ENCODE measurements at regions not wholly inside any gene's neighbourhood (a gene's known extent, or its start where the extent isn't known, plus 50 kb on each side); places are given as distances from the start of the nearest gene placed in this dataset.

DNA sequence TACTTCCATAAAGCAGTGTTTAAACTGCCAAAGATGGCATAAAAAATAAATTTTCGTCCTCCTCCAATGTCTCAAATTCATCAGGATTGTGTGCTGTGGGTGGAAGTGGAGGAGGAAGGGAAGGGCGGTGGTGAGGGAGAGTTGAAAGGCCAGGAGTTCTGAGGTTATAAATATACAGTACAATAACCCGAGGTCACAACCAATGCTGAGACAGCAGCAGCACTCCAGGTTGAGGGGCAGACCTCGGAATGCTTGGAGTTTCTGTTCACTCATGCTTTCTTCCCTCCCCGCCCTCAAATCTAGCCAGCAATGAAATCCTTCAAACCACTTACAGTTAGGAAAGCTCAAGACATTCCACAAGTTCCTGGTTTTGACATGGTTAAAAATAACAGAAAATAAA is 134.0 kb upstream of the SMAD1 start:
- peak; percentile 65 to 67 for DNase-seq (ENCODE audit: low read depth in 2 of 2)

DNA sequence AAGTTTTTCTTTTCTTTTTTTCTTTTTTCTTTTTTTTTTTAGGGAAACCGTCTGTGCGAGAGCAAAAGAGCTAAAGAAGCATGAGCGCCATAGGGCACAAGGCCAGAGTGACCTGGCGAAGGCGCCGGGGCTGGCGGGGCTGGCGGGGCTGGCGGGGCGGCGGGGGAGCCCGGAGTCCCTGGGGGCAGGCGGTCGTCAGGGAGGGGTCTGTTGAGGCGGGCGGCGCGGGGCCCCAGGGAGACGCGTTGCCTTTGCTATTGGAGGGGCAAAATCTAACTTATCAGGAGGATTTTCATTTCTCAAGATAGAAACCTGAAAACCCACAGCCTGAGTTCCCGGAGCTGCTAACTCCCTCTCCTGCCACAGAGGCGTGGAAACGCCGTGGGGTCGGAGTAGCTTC is 135.6 kb upstream of the SMAD1 start:
- no peak for DNase-seq (ENCODE audit: low read depth in 2 of 2)

DNA sequence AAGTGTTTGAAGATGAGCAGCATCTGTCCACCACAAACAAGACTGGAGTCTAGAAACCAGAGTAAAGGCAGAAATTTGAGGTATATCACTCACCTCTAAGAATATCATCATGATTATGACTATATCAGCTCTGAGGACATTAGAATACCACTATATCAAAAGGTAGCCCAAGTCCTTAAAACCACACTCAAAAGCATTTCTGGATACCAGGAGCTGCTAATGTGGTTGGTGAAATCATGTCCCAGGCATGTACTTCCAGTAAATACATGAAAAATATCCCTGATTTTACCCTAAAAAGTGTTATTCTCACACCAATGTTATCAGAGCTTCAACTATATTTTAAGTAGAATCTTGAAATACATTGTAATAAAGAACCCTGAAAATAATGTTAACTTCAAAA is 136.3 kb upstream of the SMAD1 start:
- DNase-seq (ENCODE audit: low read depth in 2 of 2): peak in 1 of 2 experiments; percentile 18

DNA sequence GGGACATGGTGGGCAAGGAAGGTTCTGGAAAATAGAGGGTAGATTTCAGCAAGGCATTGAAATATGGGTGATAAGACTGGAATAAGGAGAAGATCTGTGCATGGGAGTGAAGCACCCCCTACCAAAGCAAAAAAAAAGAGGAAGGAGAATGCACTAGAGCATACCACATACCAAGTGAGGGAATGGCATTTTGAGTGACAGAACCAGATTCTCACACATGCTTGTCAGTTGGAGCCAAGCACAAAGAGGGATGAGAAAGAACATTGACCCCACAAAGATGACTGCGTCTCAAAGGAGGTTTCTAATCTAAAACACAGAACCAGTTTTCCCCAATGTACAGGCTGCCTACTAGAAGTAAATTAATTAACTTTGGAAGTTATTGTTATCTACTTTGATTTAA is 140.3 kb upstream of the SMAD1 start:
- no peak for DNase-seq (ENCODE audit: low read depth in 2 of 2)

GRCh38 chr4:145340071-145340675 is 141.5 kb upstream of the SMAD1 start:
- DNase-seq (ENCODE audit: low read depth in 2 of 2): no peak

- no peak for DNase-seq (ENCODE audit: low read depth in 2 of 2)
These were observed 142.5 kb upstream of the SMAD1 start for GRCh38 chr4:145339075-145339725.

DNA sequence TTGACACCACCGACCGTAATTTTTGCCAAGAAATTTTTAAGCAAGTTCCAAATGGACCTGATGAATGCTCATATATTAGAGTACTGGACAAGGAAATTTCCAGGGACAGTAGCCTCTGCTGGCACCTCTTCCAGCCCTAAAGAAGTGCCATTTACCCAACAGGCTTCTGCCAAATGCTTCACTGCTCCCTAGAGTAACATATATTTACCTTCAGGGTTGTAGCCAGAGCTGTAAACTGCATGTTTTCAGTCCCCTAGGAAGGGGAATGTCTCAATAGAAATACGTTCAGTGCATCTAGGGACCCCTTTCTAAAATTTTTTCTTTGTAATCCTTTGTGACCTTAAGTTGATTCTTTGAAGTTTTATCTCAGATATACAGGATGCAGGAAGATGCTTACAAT is 143.1 kb upstream of the SMAD1 start:
- DNase-seq (ENCODE audit: low read depth in 2 of 2): no peak

GRCh38 chr4:145337391-145337790 is 144.3 kb upstream of the SMAD1 start:
- no peak for DNase-seq (ENCODE audit: low read depth in 2 of 2)

DNA sequence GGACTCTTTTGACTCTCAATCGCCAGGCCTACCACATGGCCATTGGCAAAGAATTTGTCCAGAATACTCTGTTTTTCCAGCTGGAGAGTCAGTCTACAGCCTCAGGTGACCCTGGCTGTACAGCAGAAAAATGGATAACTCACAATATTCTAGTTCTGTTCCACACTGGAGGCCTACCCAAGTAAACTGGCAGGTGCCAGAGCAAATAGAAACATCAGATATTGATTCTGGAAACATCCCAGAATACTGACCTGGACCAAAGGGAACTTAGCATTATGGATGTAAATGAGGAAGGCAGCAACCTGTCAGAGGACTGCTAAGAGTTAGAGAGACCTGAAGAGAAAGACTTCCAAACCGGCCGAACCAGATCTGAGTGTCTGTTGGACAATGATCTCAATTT is 147.9 kb upstream of the SMAD1 start:
- DNase-seq (ENCODE audit: low read depth in 2 of 2): no peak

GRCh38 chr4:145326491-145326890 is 146.1 kb upstream of the OTUD4 start:
- no peak for DNase-seq (ENCODE audit: low read depth in 2 of 2)

DNA sequence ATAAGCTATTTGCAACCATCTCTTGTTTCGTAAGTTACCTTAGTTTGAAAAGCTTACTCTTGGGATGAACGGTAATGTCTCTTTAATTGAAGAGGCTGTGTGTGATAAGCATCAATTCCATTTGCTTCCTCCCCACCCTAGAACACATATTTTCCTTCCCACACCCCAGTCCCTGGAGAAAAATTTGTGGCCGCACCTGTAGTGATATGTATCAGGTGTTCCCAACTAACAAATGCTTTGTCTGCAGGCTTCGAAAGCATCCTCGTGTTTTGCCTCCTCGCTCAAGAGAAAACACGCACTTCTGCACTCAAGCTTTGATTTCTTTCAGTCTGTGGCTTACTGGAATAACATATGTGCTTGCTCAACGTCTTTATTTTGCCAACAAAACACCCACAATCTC is 143.8 kb upstream of the OTUD4 start:
- DNase-seq (ENCODE audit: low read depth in 2 of 2): no peak

DNA sequence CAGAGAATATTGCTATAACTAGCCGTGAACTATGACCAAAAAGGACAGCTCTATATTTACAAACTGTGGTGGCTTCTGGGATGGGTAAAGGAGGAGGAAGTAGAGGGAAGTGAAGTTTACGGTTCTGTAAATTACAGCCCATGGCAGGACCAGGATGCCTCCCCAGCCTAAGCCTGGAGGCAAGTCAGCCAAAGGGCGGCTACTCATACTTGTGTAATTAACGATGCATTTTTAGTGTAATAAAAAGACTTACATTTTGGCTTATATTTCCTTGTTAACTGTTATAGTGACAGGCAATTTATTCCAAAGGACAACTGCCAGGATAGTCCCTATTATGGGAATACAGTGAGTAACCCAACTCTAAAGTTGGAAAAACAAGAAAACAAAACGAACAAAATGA is 139.9 kb upstream of the OTUD4 start:
- no peak for DNase-seq (ENCODE audit: low read depth in 2 of 2)

- DNase-seq (ENCODE audit: low read depth in 2 of 2): no peak
These were observed 139.4 kb upstream of the OTUD4 start for GRCh38 chr4:145319751-145320150.

DNA sequence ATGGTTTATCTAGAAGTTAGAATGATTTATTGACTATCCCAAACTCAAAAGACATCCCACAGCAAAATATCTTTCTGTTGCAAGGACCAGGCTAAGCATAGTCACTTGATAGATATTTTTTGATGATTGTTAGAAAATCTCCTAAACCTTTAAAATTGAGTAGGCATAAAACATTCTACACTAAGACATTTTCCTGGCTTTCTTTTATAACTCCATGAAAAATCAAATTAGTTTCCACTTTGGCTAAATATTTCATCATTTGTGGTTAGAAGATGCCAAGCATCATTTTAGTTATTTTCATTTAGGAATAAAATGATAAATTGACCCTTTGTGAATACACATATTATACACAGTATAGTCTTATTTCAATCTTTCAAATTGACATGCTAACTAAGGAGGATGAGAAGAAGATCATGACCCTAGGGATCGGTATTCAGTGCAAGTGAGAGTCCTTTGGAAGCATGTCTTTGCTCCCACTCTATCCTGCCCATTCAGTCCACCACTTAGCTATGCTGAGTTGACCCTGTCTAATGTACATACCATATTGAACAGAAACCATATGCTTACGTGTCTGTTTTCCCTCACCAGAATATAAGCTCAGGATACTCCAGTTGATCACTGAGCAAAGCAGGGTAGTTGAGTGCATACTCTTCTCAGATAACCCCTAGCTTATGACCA is 136.6 kb upstream of the OTUD4 start:
- peak in 1 of 2 experiments; percentile 51 for DNase-seq (ENCODE audit: low read depth in 2 of 2)

DNA sequence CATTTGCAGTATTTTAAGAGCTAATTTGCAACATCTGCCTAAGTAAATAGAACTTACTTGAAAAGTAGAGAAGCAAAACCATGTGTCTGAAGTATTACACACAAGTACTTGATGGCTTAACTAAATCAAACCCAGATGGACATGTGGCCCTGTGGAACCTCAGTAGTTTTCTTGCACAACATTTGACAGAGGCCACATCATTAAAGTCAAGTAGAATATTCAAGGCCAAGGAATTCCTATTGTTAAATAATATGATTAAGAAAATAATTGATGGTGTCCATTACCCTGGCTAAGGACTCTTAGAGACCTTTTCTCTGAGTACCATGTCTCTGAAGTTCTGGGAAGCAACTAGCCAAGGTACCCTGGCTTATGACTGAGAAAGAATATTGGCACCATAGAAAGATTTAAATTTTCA is 135.4 kb upstream of the OTUD4 start:
- DNase-seq (ENCODE audit: low read depth in 2 of 2): peak; percentile 94 to 95

DNA sequence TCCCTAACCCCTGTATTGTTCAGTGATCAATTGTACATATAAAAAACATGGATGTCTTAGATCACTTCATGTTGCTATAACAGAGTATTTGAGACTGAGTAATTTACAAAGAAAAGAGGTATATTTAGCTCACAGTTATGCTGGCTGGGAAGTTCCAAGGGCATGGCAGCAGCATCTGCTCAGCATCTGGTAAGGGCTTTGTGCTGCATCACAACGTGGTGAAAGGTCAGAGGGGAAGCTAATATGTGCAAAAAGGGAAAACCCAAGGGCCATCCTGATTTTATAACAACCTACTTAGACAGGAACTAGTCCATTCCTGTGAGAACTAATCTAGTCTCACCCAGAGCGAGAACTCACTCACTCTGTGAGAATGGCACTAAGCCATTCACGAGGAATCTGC is 128.2 kb upstream of the OTUD4 start:
- DNase-seq (ENCODE audit: low read depth in 2 of 2): no peak

GRCh38 chr4:145307763-145308430 is 127.5 kb upstream of the OTUD4 start:
- no peak for DNase-seq (ENCODE audit: low read depth in 2 of 2)

DNA sequence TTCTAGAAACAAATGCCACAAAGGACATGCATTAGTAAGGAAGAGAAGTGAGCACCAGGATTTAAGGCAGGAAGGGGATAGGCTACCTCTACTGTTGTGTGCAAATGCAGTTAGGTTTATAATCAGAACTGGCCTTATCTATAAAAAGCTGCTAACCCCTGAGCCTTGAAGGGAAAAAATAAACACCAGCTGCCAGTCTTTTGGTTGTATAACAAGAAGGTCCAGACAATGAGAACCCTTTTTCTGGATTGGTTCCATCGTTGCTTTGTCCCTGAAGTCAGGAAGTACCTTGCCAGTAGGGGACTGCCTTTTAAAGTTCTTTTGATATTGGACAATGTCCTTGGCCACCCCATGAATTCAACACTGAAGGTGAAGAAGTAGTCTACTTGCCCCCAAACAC is 126.7 kb upstream of the OTUD4 start:
- DNase-seq (ENCODE audit: low read depth in 2 of 2): no peak

DNA sequence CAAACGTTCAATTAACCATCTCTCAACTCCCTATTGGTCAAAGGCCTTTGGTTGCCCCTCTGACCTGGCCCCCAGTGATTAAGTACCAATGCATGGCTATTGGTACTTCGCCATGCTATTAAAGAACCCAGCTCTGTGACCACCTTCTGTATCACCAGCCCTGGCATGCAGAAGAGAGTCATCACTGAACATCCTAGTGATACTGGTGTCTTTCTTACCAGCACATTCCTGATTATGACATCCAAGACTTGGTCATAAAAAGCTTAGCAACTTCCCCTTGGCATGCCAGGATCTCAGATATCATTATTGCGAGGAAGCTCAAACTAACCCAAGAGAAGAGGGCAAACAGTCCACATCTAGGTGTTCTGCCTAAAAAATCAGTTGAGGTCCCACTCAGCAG is 122.3 kb upstream of the OTUD4 start:
- DNase-seq (ENCODE audit: low read depth in 2 of 2): no peak

DNA sequence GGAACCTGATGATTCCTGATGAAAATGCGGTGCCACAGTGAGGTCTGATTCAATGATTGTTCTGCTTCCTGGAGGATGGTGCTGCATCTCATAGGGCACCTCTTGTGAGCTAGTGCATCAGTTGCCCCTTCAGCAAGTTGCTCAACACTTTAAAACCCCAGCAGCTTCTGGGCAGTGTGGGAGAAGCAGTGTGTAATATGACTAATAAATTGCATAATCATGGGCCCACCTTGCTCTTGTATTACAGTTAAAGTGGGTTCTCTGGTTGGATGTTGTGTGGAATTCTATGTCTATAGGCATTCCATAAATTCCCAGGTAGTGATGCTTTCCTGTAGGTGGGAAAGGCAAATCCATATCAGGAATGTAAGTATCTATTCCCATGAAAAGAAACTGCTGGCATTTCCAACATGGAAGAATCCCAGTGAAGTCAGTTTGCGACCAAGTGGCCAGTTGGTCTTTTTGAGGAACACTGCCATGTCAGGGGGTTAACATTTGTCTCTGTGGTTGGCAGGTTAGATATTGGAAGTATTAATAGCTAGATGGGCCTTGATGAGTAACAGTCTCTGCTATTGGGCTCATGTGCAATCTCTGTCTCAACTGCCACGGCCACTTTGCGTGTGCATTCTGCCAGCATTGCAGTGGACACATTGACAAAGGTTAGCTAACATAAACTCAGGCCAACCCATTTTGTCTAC is 121.1 kb upstream of the OTUD4 start:
- no peak for DNase-seq (ENCODE audit: low read depth in 2 of 2)

- DNase-seq (ENCODE audit: low read depth in 2 of 2): peak in 1 of 2 experiments; percentile 70
These were observed 119.1 kb upstream of the OTUD4 start for GRCh38 chr4:145299380-145300076.

GRCh38 chr4:145298885-145299284 is 118.5 kb upstream of the OTUD4 start:
- no peak for DNase-seq (ENCODE audit: low read depth in 2 of 2)
